COLO668 (cell line): ENCODE measurements at regions not wholly inside any gene's neighbourhood (a gene's known extent, or its start where the extent isn't known, plus 50 kb on each side); places are given as distances from the start of the nearest gene placed in this dataset.
"Not testable (repeated sequence)": the region's sequence is repeated elsewhere in the genome, so short reads cannot be mapped to it uniquely, and the experiment has no call there.

Source experiments
- DNase-seq: peaks from one replicate; lab custom pipeline; 2025; ENCODE audit not compliant: unreplicated experiment; lab: John Stamatoyannopoulos, UW

DNA sequence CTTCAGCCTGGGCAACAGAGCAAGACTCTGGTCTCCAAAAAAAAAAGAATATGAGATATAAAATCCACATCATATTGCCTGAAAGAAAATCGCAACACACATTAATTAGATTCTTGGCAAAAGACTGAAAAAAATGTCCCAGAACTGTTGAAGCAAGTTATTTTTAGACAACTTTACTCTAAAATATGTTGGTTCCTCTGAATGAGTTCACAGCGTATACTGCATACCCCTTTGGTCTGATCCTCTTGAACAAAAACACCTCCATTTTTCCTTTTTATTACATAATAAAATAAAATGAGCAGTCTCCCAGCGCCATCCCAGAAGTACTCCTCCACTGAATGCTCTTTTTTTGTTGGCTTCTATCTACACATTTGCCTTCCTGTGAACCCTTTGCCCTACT, 126.0 kb upstream of the TMEM170B start:
- no peak for DNase-seq

- no peak for DNase-seq
Measured at GRCh38 chr6:11410539-11411307, 126.8 kb upstream of the TMEM170B start.

DNA sequence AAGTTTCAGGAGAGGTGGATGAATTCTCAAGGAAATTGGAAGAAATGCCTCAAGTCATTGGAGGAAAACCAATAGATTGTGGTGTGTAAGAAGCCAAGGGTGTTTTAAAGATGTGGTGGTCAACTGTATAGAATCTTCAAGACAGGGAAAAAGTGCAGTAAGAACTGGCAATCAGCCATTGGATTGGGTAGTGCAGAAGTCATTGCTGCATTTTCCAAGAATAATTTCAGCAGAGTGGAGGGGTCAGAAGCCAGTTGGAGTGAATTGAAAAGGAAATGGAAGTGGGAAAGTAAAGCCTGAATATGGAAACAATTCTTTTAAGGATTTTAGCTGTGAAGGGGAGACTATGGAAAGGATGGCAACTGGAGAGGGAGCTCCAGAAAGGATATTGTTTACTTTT, 128.2 kb upstream of the TMEM170B start:
- no peak for DNase-seq

DNA sequence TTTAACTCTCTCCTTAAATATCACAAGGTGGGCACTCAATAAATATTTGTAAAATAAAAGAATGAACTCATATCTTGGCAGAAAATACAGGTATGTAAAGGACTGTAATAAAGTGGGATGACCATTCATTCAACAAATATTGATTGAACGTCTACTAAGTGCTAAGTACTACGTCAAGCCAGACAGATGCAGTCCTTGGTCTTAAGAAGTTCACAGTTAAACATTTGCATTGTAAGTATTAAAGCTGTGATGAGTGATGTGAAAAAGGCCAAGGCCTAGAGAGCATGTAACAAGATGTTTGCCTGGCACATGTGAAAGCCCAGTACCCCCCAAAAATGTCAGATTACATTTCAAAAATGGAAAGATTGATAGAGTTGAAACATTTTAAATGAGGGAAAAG, 130.1 kb upstream of the TMEM170B start:
- DNase-seq, result no peak

DNA sequence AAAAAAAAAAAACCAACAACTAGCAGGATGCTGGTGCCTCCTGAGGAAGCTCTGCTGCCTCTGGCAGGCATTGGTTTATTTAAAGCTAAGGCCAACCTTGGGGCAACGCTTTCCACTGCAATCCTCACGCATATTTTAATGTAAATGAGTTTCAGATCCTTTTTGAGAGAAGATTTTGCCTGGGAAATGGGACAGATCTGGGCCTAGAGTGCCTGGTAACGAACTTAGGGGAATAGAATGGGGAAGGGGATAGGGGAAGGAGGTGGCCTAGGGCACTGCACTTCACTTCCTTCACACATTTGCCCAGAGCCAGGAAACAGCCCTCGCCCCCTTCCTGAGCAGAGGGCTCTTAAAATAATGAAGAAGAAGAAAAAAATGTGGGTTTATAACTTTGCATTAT, 132.7 kb upstream of the TMEM170B start:
- DNase-seq, result no peak

DNA sequence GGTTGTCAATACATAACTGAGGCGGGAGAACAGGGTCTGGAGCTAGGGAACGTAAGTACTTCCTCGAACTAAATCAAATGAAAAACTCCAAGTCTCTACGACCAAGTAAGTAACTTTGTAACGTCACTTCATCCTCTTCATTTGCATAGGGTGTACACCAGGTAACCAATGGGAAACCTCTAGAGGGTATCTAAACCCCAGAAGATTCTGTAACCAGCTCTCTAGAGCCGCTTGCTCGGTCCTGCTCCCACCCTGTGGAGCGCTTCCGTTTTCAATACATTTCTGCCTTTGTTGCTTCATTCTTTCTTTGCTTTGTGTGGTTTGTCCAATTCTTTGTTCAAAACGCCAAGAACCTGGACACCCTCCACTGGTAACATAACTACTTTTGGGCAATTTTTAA, 133.5 kb upstream of the TMEM170B start:
- DNase-seq, result no peak

DNA sequence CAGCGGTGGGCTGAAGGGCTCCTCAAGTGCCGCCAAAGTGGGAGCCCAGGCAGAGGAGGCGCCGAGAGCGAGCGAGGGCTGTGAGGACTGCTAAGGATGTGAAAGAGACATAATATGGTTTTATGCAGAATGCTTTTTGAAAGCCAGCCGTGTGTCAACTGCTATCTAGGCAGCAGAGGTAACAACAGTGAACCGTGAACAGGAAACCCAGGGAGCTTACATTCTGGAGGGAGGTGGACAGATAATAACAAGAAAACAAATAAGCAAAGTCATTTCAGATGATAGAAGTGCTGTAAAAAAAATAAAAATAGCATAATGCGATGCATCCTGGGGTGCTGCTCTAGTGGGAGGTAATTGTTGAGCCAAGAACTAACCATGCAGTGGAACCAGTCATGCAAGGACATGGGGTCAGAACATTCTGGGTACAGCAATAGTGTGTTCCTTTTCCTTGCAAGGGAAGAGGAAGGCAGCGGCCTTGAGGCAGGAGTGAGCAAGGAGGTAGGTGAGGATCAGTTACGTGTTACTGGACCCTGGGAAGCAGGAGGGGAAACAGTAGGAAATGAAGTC, 134.4 kb upstream of the TMEM170B start:
- DNase-seq, result no peak

DNA sequence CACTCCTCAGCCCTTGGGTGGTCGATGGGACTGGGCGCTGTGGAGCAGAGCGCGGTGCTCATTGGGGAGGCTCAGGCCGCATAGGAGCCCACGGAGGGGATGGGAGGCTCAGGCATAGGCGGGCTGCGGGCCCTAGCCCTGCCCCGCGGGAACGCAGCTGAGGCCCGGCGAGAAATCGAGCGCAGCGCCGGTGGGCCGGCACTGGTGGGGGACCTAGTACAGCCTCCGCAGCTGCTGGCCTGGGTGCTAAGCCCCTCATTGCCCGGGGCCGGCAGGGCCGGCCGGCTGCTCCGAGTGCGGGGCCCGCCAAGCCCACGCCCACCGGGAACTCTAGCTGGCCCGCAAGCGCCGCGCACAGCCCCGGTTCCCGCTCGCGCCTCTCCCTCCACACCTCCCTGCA, 135.0 kb upstream of the TMEM170B start:
- DNase-seq, result not testable (repeated sequence)

GRCh38 chr6:11401954-11402353, 135.6 kb upstream of the TMEM170B start:
- not testable (repeated sequence) for DNase-seq

- no peak for DNase-seq
Measured at GRCh38 chr6:11398451-11399326, 138.9 kb upstream of the TMEM170B start.

- no peak for DNase-seq
Measured at GRCh38 chr6:11397622-11398450, 139.7 kb upstream of the TMEM170B start.

- no peak for DNase-seq
Measured at GRCh38 chr6:11396860-11397259, 140.7 kb upstream of the TMEM170B start.

- no peak for DNase-seq
Measured at GRCh38 chr6:11393713-11394627, 143.6 kb upstream of the TMEM170B start.

GRCh38 chr6:11392778-11393507, 144.6 kb upstream of the TMEM170B start:
- peak; percentile 2 for DNase-seq

DNA sequence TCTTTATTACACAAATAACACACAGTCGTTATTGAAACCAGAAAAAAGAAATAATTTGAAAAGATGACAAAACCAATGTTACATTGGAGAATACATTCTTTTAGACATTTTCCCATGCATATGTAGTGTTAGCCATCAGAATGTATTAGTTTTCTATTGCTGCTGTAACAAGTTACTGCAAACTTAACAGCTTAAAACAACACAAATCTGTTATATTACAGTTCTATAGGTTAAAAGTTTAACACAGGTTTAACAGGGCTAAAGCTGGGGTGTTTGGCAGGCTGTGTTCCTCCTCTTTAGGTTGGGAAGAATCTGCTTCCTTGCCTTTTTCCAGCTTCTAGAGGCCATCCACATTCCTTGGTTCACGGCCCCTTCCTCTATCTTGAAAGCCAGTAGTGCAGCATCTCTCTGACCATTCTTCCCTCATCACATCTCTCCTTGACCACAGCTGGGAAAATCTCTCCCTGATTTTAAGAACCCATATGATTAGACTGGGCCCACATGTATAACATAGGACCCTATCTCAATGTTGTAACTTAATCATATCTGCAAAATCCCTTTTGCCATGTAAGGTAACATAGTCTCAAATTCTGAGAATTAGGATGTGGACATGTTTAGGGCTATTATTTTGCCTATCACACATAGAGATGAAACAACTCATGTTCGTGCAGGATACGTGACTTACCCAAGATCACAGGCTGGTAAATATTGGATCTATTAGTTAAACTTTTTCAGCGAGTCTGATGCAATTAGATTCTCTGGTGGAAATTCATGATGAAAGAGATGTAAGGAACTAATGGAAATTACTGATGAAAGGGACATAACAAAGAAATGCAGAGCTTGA, 145.4 kb upstream of the TMEM170B start:
- DNase-seq, result no peak

DNA sequence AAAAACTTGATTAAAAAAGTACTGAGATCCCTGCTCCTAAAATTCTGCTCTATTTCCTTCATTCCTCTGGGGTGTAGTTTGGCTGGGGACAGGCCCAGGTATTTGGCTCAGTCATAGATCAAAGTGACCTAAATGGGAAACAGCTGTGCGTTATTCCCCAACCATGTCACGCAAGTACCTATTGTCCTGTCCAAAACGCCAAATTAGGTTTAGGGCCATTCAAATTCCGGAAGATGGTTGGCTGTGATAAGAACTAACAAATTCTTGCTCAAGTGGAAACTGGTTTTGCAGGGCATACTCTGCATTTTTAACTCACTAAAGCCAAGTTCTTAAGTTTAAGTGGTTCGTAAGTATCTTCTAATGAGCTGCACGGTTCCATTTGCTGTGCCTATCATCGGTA, 147.6 kb upstream of the TMEM170B start:
- DNase-seq, result no peak

GRCh38 chr6:11388983-11389944, 148.3 kb upstream of the TMEM170B start:
- DNase-seq, result no peak
